ENCODE measurements at regions not wholly inside any gene's neighbourhood (a gene's known extent, or its start where the extent isn't known, plus 50 kb on each side); places are given as distances from the start of the nearest gene placed in this dataset.
"Not testable (repeated sequence)": the region's sequence is repeated elsewhere in the genome, so short reads cannot be mapped to it uniquely, and the experiment has no call there.

DNA sequence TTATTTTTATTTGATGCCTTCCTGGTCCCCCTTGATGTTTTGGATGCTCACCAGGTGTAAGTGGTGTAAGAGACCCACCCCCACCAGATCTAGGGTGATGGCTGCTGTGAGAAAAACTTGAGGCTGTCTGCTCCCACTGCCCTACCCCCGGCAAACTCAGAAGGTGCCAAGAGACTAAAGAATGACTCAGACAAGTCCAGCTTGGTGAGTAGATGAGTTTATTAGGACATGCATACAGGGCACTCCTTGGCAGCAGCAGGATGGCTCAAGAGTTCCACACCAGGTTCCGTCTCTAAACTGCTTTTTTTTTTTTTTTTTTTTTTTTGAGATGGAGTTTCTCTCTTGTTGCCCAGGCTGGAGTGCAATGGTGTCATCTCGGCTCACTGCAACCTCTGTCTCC is 84.0 kb upstream of the HPF1 start:
- H3K9me3 ChIP-seq (ENCODE audit: insufficient read depth, low read depth, low read length), result peaks cover 1% of the 10 kb centered on the region
- H3K18ac ChIP-seq (ENCODE audit: low read length), result no peak overlapping the region
- H3K23ac ChIP-seq (ENCODE audit: low read length), result no peak overlapping the region
- H4K8ac ChIP-seq (ENCODE audit: low read depth, low read length), result no peak overlapping the region
- no peak for DNase-seq
- no peak overlapping the region for H4K91ac ChIP-seq (ENCODE audit: low read depth, low read length)
- H3K79me1 ChIP-seq (ENCODE audit: low read length), result no peaks in the 10 kb centered on the region
- no peak overlapping the region for H2AK5ac ChIP-seq (ENCODE audit: low read length)
- H2BK120ac ChIP-seq (ENCODE audit: insufficient read depth, low read length, poor library complexity), result no peak overlapping the region
- H2BK12ac ChIP-seq (ENCODE audit: low read length), result no peak overlapping the region
- no CpG with 5 or more reads among the region's 3 CpGs for WGBS (ENCODE audit: extremely low coverage, insufficient coverage, insufficient read length)
- no peaks in the 10 kb centered on the region for H3K36me3 ChIP-seq (ENCODE audit: control insufficient read depth in 1 of 2, insufficient read depth in 2 of 2, low read length in 2 of 2)
- no peak overlapping the region for H2BK5ac ChIP-seq (ENCODE audit: low read depth, low read length, poor library complexity)
- H3K27me3 ChIP-seq (ENCODE audit: insufficient read depth, low read length), result no peaks in the 10 kb centered on the region
- H3K4me2 ChIP-seq (ENCODE audit: low read length), result no peak overlapping the region
- H3K79me2 ChIP-seq (ENCODE audit: control insufficient read depth, insufficient read depth, low read length, poor library complexity), result no peaks in the 10 kb centered on the region
- H2AFZ ChIP-seq (ENCODE audit: insufficient read depth, low read length, poor library complexity), result no peak overlapping the region
- no peak overlapping the region for H3K9ac ChIP-seq (ENCODE audit: low read length)
- H3K14ac ChIP-seq (ENCODE audit: low read length), result no peak overlapping the region
- H3K4me1 ChIP-seq (ENCODE audit: control insufficient read depth in 1 of 2, insufficient read depth in 2 of 2, low read length in 2 of 2), result no peaks in the 10 kb centered on the region
- H3K4ac ChIP-seq (ENCODE audit: low read depth, low read length), result no peak overlapping the region
- no peak overlapping the region for H4K12ac ChIP-seq (ENCODE audit: low read depth, low read length)
- H3K4me3 ChIP-seq (ENCODE audit: low read depth, low read length), result no peak overlapping the region
- no peak overlapping the region for H3K27ac ChIP-seq (ENCODE audit: low read depth, low read length)

DNA sequence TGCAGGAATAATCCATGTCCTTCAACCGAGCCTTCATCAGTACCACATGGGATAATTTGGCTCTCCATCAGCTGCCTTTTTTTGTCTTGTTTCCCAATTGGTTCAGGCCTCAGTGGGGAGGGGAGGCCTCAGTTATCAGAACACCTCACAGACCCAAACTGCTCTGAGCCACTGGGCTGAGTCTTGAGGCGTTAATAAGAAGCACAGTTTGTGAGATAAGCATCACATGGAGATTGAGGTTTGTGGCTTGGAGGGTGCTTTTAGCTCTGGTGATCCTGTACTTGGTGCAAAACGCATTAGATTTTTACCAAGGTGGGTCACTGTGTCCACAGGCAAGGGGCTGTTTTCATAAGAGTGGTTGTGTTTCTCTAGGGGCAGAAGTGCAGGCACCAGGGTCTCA is 82.8 kb upstream of the HPF1 start:
- Histone ChIP-seq H4K12ac (ENCODE audit: low read depth, low read length) (no peak overlapping the region), H3K9ac (ENCODE audit: low read length) (no peak overlapping the region), H3K79me1 (ENCODE audit: low read length) (no peaks in the 10 kb centered on the region), H2AK5ac (ENCODE audit: low read length) (no peak overlapping the region), H3K23ac (ENCODE audit: low read length) (no peak overlapping the region), H2AFZ (ENCODE audit: insufficient read depth, low read length, poor library complexity) (no peak overlapping the region), H3K79me2 (ENCODE audit: control insufficient read depth, insufficient read depth, low read length, poor library complexity) (no peaks in the 10 kb centered on the region), H3K36me3 (ENCODE audit: control insufficient read depth in 1 of 2, insufficient read depth in 2 of 2, low read length in 2 of 2) (no peaks in the 10 kb centered on the region), H2BK12ac (ENCODE audit: low read length) (no peak overlapping the region), H2BK120ac (ENCODE audit: insufficient read depth, low read length, poor library complexity) (no peak overlapping the region), H3K9me3 (ENCODE audit: insufficient read depth, low read depth, low read length) (peaks cover 1% of the 10 kb centered on the region), H2BK5ac (ENCODE audit: low read depth, low read length, poor library complexity) (no peak overlapping the region), H3K4ac (ENCODE audit: low read depth, low read length) (no peak overlapping the region), H3K14ac (ENCODE audit: low read length) (no peak overlapping the region), H3K4me1 (ENCODE audit: control insufficient read depth in 1 of 2, insufficient read depth in 2 of 2, low read length in 2 of 2) (no peaks in the 10 kb centered on the region), H4K8ac (ENCODE audit: low read depth, low read length) (no peak overlapping the region), H3K4me2 (ENCODE audit: low read length) (no peak overlapping the region), H3K4me3 (ENCODE audit: low read depth, low read length) (no peak overlapping the region), H3K18ac (ENCODE audit: low read length) (no peak overlapping the region), H4K91ac (ENCODE audit: low read depth, low read length) (no peak overlapping the region), H3K27me3 (ENCODE audit: insufficient read depth, low read length) (no peaks in the 10 kb centered on the region), H3K27ac (ENCODE audit: low read depth, low read length) (no peak overlapping the region)
- no peak for DNase-seq
- WGBS (ENCODE audit: extremely low coverage, insufficient coverage, insufficient read length), result no CpG with 5 or more reads among the region's 3 CpGs

DNA sequence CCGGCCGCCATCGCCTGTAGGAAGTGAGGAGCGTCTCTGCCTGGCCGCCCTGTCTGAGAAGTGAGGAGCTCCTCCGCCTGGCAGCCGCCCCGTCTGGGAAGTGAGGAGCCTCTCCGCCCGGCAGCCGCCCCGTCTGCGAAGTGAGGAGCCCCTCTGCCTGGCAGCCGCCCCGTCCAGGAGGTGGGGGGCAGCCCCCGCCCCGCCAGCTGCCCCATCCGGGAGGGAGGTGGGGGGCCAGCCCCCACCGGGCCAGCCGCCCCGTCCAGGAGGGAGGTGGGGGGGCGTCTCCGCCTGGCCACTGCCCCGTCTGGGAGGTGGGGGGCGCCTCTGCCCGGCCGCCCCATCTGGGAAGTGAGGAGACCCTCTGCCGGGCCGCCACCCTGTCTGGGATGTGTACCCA is 70.6 kb upstream of the HPF1 start:
- H2AFZ ChIP-seq (ENCODE audit: insufficient read depth, low read length, poor library complexity); H2BK5ac ChIP-seq (ENCODE audit: low read depth, low read length, poor library complexity); H3K36me3 ChIP-seq (ENCODE audit: control insufficient read depth in 1 of 2, insufficient read depth in 2 of 2, low read length in 2 of 2); H3K18ac ChIP-seq (ENCODE audit: low read length); H3K79me2 ChIP-seq (ENCODE audit: control insufficient read depth, insufficient read depth, low read length, poor library complexity); H2AK5ac ChIP-seq (ENCODE audit: low read length); H2BK12ac ChIP-seq (ENCODE audit: low read length); H2BK120ac ChIP-seq (ENCODE audit: insufficient read depth, low read length, poor library complexity); H4K8ac ChIP-seq (ENCODE audit: low read depth, low read length); H3K4me2 ChIP-seq (ENCODE audit: low read length); H3K14ac ChIP-seq (ENCODE audit: low read length); H3K23ac ChIP-seq (ENCODE audit: low read length); H3K4ac ChIP-seq (ENCODE audit: low read depth, low read length); H4K91ac ChIP-seq (ENCODE audit: low read depth, low read length); H3K79me1 ChIP-seq (ENCODE audit: low read length); H3K27me3 ChIP-seq (ENCODE audit: insufficient read depth, low read length); H3K9ac ChIP-seq (ENCODE audit: low read length); H3K9me3 ChIP-seq (ENCODE audit: insufficient read depth, low read depth, low read length); H3K4me3 ChIP-seq (ENCODE audit: low read depth, low read length); H3K4me1 ChIP-seq (ENCODE audit: control insufficient read depth in 1 of 2, insufficient read depth in 2 of 2, low read length in 2 of 2); DNase-seq; H4K12ac ChIP-seq (ENCODE audit: low read depth, low read length); H3K27ac ChIP-seq (ENCODE audit: low read depth, low read length): not testable (repeated sequence)
- WGBS (ENCODE audit: extremely low coverage, insufficient coverage, insufficient read length), result no CpG with 5 or more reads among the region's 29 CpGs

DNA sequence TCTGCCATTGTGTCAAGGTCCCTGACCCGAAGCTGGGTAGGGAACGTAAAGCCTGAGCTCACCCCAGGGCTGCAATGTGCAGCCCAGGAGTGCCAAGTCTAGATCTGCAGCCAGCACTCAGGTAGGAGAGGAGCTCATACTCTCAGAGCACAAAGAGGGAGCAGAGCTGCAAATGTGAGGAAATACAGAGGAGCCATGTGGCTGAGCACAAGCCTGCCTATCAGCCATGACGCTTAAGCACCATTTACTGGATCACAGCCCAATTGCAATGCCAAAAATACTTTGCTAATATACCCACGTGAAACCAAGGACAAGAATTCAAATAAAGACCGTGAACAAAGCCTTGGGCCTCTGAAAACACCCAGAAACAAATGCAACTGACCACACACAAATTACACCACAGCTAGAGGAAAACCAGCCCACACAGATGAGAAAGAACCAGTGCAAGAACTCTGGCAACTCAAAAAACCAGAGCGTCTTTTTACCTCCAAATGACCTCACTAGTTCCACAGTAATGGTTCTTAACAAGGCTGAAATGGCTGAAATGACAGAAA is 69.0 kb upstream of the HPF1 start:
- no peaks in the 10 kb centered on the region for H3K9me3 ChIP-seq (ENCODE audit: insufficient read depth, low read depth, low read length)
- WGBS (ENCODE audit: extremely low coverage, insufficient coverage, insufficient read length), result no CpG with 5 or more reads among the region's 6 CpGs

More for the DNA sequence above, 69.0 kb upstream of the HPF1 start:
- Histone ChIP-seq H2BK5ac (ENCODE audit: low read depth, low read length, poor library complexity) (no peak overlapping the region), H3K18ac (ENCODE audit: low read length) (no peak overlapping the region), H2AK5ac (ENCODE audit: low read length) (no peak overlapping the region), H4K8ac (ENCODE audit: low read depth, low read length) (no peak overlapping the region), H3K4me3 (ENCODE audit: low read depth, low read length) (no peak overlapping the region), H3K27ac (ENCODE audit: low read depth, low read length) (no peak overlapping the region), H2AFZ (ENCODE audit: insufficient read depth, low read length, poor library complexity) (no peak overlapping the region), H4K91ac (ENCODE audit: low read depth, low read length) (no peak overlapping the region), H3K79me1 (ENCODE audit: low read length) (no peaks in the 10 kb centered on the region), H3K23ac (ENCODE audit: low read length) (no peak overlapping the region), H3K79me2 (ENCODE audit: control insufficient read depth, insufficient read depth, low read length, poor library complexity) (no peaks in the 10 kb centered on the region), H3K9ac (ENCODE audit: low read length) (no peak overlapping the region), H3K4ac (ENCODE audit: low read depth, low read length) (no peak overlapping the region), H3K14ac (ENCODE audit: low read length) (no peak overlapping the region), H4K12ac (ENCODE audit: low read depth, low read length) (no peak overlapping the region), H3K36me3 (ENCODE audit: control insufficient read depth in 1 of 2, insufficient read depth in 2 of 2, low read length in 2 of 2) (no peaks in the 10 kb centered on the region), H2BK12ac (ENCODE audit: low read length) (no peak overlapping the region), H3K4me2 (ENCODE audit: low read length) (no peak overlapping the region), H3K27me3 (ENCODE audit: insufficient read depth, low read length) (no peaks in the 10 kb centered on the region), H3K4me1 (ENCODE audit: control insufficient read depth in 1 of 2, insufficient read depth in 2 of 2, low read length in 2 of 2) (peaks cover 0 to 2% of the 10 kb centered on the region in 2 experiments), H2BK120ac (ENCODE audit: insufficient read depth, low read length, poor library complexity) (no peak overlapping the region)
- DNase-seq, result no peak

Measured in trophoblast cell (in vitro differentiated cells and primary cell).